Type B pancreatic cell (in vitro differentiated cells): ENCODE measurements at regions not wholly inside any gene's neighbourhood (a gene's known extent, or its start where the extent isn't known, plus 50 kb on each side); places are given as distances from the start of the nearest gene placed in this dataset.

ENCODE experiments used
- DNase-seq: peaks from one replicate; pipeline ENCODE4 v3.0.0; 2021; ENCODE audit warnings: mixed read lengths; ENCODE audit not compliant: unreplicated experiment; ENCODE audit errors: extremely low spot score
- H3K27ac Mint-ChIP-seq: 2 replicates; pipeline ENCODE4 v1.8.0; 2021; ENCODE audit warnings: mild to moderate bottlenecking, mixed read lengths
- H3K27me3 Mint-ChIP-seq: 2 replicates; pipeline ENCODE4 v1.8.0; 2021; ENCODE audit warnings: mixed read lengths
- H3K36me3 Mint-ChIP-seq: 2 replicates; pipeline ENCODE4 v1.8.0; 2021; ENCODE audit warnings: mixed read lengths
- H3K4me1 Mint-ChIP-seq: one replicate; pipeline ENCODE4 v1.8.0; 2021; ENCODE audit warnings: mixed read lengths; ENCODE audit not compliant: unreplicated experiment
- H3K4me3 Mint-ChIP-seq: 2 replicates; pipeline ENCODE4 v1.8.0; 2021; ENCODE audit warnings: mild to moderate bottlenecking, mixed read lengths
- H3K9me3 Mint-ChIP-seq: 2 replicates; pipeline ENCODE4 v1.8.0; 2021; ENCODE audit warnings: mixed read lengths
- CTCF ChIP-seq: fragments of 200-600 bp; sonication (generic); conservative IDR thresholded peaks from 2 replicates; pipeline ENCODE4 v1.5.0; 2021; ENCODE audit warnings: antibody characterized with exemption, mild to moderate bottlenecking

GRCh38 chr19:31501427-31502195, 152.4 kb upstream of the TSHZ3 start:
- Mint-ChIP-seq H3K9me3 (no peaks in the 10 kb centered on the region), H3K36me3 (no peaks in the 10 kb centered on the region), H3K27me3 (peaks cover 21% of the 10 kb centered on the region), H3K27ac (no peak overlapping the region), H3K4me3 (no peak overlapping the region), H3K4me1 (no peaks in the 10 kb centered on the region)
- DNase-seq: peak; percentile 34
- no peak for TF ChIP-seq CTCF

- Mint-ChIP-seq H3K4me3 (no peak overlapping the region), H3K27me3 (peaks cover 21% of the 10 kb centered on the region), H3K27ac (no peak overlapping the region), H3K4me1 (no peaks in the 10 kb centered on the region), H3K36me3 (no peaks in the 10 kb centered on the region), H3K9me3 (no peaks in the 10 kb centered on the region)
- peak; percentile 58 for DNase-seq
- TF ChIP-seq CTCF: no peak
These were observed 153.4 kb upstream of the TSHZ3 start for GRCh38 chr19:31502536-31503170.

GRCh38 chr19:31503211-31503610, 154.0 kb upstream of the TSHZ3 start:
- H3K36me3 Mint-ChIP-seq: no peaks in the 10 kb centered on the region
- no peaks in the 10 kb centered on the region for H3K9me3 Mint-ChIP-seq
- H3K4me1 Mint-ChIP-seq: no peaks in the 10 kb centered on the region
- H3K4me3 Mint-ChIP-seq: no peak overlapping the region
- peak; percentile 43 for DNase-seq
- H3K27me3 Mint-ChIP-seq: peaks cover 21% of the 10 kb centered on the region
- no peak for TF ChIP-seq CTCF
- H3K27ac Mint-ChIP-seq: no peak overlapping the region

- DNase-seq: peak; percentile 36
- no peak for TF ChIP-seq CTCF
- Mint-ChIP-seq H3K9me3 (no peaks in the 10 kb centered on the region), H3K4me3 (no peak overlapping the region), H3K4me1 (no peaks in the 10 kb centered on the region), H3K27ac (no peak overlapping the region), H3K36me3 (no peaks in the 10 kb centered on the region), H3K27me3 (peaks cover 21% of the 10 kb centered on the region)
These were observed 155.0 kb upstream of the TSHZ3 start for GRCh38 chr19:31504221-31504620.

- H3K9me3 Mint-ChIP-seq: no peaks in the 10 kb centered on the region
- no peaks in the 10 kb centered on the region for H3K36me3 Mint-ChIP-seq
- peaks cover 21% of the 10 kb centered on the region for H3K27me3 Mint-ChIP-seq
- H3K4me3 Mint-ChIP-seq: no peak overlapping the region
- H3K27ac Mint-ChIP-seq: no peak overlapping the region
- no peak for TF ChIP-seq CTCF
- DNase-seq: no peak
- H3K4me1 Mint-ChIP-seq: no peaks in the 10 kb centered on the region
These were observed 156.3 kb upstream of the TSHZ3 start for GRCh38 chr19:31505596-31505910.
